Activated T-cell treated with anti-CD3 and anti-CD28 coated beads for 4 hours (primary cell): ENCODE measurements at regions not wholly inside any gene's neighbourhood (a gene's known extent, or its start where the extent isn't known, plus 50 kb on each side); places are given as distances from the start of the nearest gene placed in this dataset.

Experiments used
- DNase-seq: peaks from one replicate; pipeline ENCODE4 v3.0.0-alpha.2; 2020

DNA sequence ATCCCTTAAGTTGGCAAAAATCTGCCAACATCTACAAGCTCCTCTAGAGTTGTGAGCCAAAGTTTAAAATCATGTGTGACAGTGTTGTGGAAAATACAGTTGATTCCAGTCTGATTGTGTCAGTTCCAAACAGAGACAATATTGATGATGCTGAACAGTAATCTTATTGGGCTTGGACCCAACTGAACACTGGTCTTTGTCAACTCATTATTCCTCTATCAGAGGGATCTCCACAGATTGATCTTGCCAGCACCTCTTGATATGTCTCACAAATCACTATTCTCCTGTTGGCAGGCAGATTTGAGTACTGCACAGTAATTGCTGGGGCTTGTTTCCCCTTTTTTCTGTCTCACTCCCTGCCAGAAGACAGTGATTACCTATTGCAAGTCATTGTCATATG, 326.6 kb upstream of the DPH6 start:
- DNase-seq = no peak

DNA sequence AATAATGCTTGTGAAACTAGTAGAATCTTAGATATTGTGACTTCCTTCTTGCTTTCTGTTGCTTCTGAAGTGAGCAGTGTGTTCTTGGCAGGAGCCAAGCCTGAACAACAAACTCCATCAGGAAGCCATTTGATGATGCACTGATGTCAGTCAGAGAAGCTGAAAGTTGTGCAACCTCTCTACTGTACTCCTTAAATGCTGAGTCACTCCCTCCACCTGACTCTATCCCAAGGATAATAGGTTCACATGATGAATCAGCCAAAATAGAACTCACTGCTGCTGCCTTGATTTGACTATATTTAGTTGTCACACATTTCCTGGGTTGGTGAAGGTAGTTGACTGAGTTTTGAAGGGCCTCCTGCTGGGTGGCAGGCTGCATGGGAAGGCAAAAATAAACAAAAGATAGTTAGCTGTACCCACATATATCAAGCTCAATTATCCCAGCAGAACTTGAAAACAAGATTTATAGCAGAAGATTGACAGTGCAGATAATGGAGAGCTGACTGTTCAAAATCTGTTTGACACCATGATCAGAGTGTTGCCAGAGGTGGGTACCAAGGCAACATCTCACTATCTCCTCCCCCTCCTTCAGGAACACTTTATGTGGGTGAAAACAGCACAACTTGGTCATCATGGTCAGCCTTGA, 328.4 kb upstream of the DPH6 start:
- no peak for DNase-seq

DNA sequence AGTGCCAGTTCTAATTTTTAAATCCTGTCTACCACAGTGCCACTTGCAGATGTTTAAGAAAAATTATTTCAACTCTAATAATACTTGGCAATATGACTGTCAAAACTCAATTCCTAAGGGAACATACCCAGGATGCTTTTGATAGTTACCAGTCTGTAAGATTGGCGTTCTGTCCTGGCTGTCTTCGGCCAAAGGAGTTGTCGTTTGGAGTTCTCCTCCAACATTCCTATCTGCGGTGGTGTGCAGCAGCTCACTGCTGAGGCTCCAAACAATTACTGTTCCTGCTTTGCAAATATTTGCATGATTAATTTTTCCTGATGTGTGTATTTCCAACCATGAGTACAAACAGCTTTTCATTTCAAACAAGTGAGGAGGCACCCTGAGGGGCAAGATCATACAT, 330.8 kb upstream of the DPH6 start:
- DNase-seq = no peak

DNA sequence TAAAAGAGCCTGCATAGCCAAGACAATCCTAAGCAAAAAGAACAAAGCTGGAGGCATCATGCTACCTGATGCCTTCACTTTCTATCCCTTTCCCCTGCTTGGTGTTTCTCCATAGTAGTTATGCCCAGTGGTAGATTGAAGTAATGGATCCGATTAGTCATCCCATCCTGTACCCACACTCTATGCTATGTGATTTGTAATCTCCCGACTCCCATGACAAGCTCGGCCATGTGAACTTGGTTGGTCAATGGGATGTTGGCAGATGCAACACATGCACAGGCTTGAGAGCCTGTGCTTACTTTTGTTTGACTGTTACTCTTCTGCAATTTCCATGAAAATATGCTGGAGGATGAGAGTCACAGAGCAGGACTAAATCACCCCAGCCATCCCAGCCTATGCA, 334.9 kb upstream of the DPH6 start:
- DNase-seq = no peak

DNA sequence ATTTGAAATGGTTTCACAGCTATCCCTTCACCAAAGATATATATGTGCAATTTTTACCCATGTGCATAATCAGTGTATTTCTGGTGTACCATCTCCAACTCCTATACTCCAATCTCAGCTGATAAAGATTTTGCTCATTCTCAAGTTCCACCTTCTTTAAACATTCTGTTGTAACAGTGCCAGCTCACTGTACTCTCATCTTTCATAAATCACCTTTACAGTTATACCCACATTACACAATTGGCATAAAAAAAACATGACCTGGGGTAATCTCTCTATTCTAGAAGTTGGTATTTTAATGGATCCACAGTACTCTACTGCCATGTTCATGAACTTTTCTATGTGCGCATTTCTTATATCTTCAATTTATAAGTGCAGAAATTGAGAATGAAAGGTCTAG, 339.9 kb upstream of the DPH6 start:
- DNase-seq = no peak

DNA sequence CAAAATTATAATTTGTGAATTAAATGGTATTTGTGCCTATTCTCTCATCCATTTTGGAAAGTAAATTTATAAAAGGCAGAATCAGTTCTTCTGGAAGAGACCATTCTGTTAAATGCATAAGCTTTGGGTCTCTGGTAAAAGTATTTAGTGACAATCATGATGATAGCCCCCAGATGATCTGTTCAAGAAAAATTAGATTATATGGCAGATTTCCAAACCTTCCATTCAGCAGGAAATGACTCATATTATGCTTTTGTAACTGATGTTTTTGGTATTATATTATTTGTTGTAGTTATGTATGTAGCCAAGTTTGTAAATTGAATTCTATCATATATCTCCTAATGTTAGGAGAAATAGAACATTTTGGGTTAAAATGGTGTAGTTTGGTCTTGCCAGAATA, 340.8 kb upstream of the DPH6 start:
- no peak for DNase-seq

DNA sequence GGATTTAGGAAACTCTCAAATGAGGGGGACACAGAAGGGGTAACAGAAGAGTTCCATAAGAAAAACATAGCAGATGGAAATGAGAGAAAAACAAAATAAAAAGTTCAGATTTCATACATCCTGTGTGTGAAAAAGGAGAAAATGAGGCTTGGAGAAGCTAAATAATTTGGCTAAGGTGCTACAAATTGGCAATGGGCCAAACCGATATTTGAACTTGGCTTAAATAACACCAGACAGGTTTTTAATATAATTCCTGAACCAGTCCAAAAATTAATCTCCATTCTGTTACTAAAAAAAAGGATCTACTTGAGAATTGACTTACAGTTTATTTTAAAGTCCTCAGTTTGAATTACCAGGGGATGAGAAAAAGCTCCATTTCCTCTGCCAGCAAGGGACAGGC, 342.9 kb upstream of the DPH6 start:
- DNase-seq = no peak

DNA sequence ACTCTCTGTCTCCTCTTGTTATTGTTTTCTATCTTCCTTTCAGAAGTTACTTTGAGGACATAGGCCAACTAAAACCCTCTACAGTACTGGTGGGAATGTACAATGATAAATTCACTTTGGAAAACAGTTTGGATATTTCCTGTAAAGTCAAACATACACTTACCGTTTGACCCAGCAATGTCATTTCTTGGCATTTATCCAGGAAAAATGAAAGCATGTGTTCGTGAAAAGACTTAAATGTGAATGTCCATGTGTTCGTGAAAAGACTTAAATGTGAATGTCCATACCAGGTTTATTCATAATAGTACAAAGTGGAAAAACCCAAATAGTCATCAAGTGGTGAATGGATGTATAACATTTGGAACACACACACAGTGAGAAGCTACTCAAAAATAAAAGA, 361.5 kb upstream of the DPH6 start:
- no peak for DNase-seq

DNA sequence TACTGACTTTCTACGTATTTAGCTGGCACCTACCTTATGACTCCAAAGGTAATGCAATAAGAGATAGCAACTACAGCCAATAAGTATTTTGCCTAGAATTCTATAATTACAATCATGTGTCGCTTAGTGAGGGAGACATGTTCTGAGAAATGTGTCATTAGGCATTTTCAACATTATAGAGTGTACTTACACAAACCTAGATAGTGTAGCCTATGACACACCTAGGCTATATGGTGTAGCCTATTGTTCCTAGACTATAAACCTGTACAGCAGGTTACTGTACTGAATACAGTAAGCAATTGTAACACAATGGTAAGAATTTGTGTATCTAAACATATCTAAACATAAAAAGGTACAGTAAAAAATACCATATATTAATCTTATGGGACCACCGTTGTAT, 363.4 kb upstream of the DPH6 start:
- DNase-seq = no peak

DNA sequence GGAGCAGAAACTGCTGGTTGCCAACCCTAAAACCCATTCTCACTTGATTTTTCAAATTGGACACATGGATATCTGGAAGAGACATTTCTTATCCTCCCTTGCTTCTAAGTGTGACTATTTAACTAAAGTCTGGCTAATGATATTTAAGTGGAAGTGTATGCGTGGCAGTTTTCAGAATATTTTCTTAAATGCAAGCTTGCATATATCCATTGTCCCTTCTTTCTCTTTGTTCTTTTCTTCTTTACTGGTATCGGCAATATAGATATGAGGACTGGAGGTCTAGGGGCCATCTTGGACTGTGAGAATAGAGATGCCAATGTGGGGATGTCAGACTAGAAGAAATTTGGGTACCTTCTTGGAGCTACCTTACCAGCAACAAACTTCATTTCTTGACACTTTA, 364.3 kb upstream of the DPH6 start:
- DNase-seq = no peak

DNA sequence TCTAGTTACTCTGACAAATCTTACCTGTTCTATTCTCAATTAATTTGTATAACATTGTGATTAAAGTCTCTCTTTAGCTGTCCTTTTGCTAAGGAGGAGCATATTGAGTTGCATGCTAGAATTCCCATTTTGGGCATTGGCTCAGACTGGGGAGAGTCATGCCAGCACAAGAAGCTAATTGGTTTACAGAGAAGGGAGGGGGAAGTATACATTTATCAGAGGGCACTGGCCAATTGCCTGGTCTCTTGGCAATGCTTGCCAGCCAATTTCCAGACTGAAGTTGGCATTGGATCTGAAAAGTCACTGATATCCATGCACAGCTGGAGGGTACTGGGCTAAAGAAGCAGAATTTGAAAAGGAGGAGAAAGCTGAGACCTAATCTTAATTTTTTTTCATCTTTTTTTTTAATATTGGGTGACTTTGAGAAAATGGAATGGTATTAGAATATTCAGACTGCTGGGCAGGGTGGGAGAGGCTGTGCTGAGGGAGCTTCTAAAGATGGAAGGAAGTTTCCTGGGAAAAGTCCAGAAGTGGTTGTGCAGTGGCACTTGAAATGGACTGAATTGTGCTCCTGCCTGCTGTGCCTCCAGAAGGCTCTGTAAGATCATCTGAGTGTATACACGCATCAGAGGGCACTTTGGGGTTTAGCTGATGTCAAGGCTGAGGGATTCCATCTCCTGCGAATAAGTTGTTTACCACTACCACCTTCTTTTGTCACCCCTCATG, 365.2 kb upstream of the DPH6 start:
- DNase-seq = no peak

DNA sequence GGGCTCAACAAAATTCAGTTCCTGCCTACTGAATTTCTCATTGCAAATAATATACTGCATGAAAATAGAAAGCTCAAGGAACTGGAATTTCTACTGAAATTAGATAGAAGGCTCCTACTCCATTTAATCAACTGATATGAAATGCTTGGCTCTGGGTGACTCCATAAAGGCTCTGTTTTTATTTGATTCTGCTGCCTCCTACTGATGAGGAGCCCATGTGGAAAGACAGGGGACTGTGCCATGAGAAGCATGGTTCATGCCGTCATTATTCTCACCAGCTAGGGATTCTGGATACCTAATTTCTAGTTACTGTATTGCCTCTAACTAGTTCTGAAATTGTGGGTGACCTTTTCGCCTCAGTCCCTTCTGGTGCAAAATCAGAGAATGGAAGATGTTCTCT, 366.2 kb upstream of the DPH6 start:
- no peak for DNase-seq

DNA sequence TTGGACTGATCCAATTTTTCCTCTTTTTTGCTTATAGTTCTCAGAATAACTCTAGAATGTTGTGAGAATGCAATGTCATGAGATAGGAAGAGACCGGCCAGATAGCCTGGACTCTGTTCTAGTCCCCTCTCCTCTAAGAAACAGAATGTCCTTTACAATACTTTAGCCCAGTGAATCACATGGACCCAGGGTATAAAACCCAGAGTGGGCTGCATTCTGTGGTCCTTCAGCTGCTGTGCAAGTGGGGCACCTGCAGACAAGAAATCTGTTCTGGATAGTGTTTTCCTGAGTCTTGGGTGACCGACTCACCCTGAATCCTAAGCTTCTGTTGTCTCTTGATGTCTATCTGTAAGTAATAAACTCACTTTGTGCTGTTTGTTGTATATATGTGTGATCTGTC, 368.6 kb upstream of the DPH6 start:
- no peak for DNase-seq

DNA sequence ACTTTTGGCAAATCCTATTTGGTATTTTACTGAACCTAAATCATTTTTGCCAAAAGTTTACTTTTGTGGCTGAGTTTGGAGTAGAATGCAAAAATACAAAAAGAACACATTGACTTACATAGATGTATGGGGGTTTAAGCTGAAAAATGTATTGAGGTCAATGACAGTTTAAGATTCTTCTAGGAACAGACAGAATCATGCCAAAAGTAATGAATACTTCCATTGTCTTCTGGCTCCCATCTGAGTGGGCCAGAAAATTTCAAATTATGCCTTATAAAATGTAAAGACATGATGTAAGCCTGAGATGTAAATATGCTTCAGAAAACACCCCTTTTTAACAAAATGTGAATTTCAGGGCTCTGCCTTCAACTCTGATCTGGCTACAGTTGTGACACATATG, 375.1 kb upstream of the DPH6 start:
- DNase-seq = no peak

DNA sequence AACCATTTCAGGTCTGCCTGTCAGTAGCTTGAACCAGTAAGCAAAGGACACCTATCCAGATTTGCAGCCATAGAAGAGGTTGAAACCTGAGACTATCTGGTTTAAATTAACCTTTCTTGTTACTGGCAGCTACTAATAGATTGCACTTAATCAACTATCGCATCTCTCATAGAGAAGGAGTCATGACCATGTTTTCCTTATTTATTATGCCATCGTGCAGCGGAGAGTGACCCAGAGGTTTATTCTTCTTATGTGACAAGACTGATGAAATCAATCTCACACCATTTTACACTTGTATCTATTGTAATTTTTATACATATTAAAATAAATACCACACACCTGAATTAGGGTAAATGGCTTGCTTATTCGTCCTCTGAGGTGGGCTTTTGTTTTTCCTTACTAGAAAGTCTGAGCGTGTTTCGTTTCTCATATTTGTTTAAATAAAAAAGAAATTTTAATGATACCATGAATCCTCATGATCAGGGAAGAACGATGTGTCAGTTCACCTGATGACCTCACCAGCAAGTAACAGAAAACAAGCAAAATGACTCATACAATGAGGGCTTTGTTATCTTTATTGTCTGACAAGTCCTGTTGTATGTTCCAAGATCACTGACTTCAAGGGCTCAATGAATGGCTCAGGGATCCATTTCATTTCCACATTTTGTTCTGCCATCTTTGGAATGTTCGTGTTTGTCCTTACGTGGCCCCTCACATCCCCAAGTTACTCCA, 379.5 kb upstream of the DPH6 start:
- DNase-seq = no peak

DNA sequence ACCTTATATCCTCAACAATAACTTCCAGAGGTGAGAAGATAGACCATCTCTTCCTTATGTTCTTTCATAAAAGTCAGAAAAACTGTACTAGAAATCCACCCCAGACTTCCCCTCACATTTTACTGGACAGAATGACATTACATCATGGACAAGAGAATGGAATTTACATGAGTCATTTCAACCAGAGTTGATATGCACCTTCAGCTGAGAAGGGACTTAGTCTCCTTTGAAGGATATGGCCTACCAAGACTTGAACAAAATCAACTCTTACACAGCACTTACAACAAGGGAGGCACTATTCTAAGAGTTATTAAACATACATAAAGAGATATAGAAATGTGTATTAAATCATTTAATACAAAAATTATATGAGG, 380.0 kb upstream of the DPH6 start:
- DNase-seq = no peak

DNA sequence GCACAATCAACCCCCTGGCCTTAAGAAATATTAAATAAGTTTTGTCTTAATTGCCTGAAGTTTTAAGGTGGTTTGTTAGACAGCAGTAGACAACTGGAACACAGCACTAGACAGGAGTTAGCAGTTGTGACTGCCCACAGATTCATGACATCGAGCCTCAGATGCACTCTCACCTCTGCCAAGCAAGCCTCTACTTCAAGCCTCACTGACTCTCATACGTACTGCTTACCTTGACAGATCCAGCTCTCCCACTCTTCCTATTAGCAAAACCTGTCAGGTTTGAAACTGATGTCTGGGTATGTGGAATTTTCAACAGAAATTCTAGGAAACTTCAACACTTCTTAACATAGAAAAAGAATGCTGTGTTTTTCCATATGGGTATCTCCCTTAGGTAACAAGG, 382.9 kb upstream of the DPH6 start:
- DNase-seq = no peak

DNA sequence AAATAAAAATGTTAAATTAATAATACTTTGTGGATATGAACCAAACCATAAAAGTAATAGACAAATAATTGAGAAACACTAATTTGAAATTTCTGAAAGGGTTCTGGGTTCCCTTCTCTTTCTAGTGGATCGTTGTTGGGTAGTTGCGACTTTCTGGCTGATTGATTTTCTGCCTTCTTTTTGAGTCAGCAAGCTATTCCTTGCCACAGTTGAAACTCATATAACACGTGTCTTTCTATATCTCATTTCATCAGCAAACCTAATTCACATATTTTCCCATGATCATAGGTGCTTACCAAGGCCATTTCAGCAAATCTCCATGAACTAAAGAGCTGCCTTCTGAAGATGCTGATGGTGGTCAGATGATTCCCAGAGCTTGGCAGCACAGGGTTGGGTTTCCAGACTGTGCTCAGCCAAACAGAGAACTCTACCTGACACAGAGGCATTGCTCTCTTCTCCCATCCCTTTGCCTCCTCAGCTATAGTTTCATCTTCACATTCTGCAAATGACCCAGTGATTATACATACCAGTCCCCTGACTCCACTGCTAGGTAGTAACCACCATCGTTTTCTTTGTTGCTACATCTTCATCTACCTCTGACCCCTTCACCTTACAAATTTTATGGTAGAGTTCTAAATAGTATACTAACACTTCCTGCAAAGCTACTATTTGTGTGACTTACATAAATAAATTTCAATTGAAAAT, 383.9 kb upstream of the DPH6 start:
- DNase-seq = no peak

DNA sequence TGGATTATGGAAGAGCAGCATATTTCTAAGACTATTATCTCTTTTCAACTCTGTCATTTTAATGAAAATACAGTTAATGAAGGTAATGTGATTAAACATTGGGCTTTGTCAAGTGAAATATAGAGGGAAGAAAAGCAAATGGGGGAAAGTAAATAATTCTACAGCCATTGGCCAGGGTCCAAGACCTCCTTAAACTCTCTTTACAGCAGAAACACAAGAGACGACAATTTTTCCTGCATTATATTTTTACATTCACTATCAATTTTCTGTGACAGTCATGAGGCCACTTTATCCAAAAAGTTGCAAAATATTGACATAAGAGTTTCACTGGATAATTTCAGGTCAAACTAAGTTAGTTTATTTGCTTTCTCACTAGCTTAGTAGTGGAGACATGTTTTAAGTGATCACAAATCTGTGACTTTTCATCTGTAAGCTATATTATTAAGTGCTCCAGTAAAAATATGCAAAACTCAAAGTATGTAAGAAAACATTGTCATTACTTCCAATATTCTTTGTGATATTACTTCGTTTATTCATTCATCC, 385.9 kb upstream of the DPH6 start:
- no peak for DNase-seq

DNA sequence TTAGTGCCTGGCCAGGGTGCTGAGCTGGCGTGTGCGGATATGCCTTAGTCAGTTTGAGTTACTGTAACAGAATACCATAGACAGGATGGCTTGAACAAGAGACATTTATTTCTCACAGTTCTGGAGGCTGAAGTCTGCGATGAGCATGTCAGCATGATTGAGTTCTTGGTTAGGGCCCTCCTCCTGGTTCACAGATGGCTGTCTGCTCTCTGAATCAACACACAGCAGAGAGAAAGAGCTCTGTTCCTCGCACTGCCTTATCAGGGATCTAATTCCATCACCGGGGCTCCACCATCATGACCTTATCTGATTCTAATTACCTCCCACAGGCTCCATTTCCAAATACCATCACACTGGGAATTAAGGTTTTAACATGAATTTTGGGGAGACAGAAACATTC, 386.6 kb upstream of the DPH6 start:
- DNase-seq = no peak

DNA sequence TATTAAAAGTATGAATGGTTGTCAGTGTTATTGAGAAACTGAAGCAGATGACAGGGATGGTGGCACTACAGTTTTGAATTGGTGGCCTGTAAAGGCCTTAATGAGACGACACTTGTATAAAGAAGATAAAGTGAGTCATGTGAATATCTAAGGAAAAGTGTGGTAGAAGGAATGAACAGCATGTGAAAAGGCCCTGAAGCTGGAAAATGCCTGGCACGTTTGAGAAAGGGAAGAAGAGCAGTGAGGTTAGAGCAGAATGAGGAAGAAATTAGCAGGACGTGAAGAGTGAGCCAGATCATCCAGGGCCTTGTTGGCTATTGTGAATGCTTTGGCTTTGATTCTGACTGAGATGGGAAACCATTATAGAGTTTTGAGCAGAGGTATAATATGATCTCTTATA, 387.6 kb upstream of the DPH6 start:
- no peak for DNase-seq

DNA sequence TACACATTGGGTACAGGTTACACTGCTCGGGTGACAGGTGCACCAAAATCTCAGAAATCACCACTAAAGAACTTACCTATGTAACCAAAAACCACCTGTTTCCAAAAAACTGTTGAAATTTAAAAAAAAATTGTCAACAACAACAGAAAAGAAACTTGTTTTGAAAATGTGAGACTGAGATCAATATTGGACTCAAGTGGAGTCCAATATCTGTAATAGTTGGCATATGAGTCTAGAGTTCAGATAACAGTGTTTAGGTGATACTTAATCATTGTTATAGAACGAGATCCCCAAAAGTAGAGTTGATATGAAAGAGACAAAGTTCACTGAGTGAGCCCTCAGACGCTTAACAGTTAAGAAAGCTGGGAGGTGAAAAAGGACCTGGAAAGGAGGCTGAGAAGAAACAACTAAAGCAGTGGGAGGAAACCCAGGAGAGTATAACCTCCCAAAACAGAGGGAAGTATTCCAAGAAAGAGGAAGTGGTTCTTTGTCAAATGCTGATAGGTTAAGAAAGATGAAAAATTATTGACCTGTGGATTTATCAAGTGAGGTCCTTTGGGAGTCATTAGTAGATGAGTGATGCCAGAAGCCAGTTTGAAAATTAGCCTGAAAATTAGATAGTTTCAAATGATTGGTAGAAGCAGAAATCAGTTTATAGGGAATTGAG, 388.6 kb upstream of the DPH6 start:
- DNase-seq = no peak

DNA sequence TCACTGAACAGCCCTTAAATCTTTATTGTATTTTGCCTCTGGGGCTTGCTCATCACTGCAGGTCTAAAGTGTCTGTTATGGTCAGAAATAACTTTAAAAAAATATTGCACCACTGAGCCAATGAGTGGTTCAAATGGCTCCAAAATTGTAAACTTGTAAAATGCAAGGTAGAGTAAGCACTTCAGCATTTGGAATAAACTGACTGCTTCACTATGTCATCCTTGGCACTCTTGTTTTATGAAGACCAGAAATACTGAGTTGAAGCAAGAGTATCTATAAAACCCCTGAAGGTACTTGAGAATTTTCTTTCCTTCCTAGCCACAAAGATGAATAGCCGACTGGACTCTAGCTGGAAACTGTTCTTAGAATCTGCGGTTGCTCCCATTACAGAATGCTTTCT, 390.3 kb upstream of the DPH6 start:
- no peak for DNase-seq
